HepG2 (cell line): ENCODE measurements at regions not wholly inside any gene's neighbourhood (a gene's known extent, or its start where the extent isn't known, plus 50 kb on each side); places are given as distances from the start of the nearest gene placed in this dataset.
"Not testable (repeated sequence)": the region's sequence is repeated elsewhere in the genome, so short reads cannot be mapped to it uniquely, and the experiment has no call there.

Experiments
- ATAC-seq: fragments of 200-7000 bp; cut with Tn5 transposase; 3 replicates; pipeline ENCODE4 v1.9.1; 2020; ENCODE audit warnings: mild to moderate bottlenecking, moderate library complexity
- BruUV-seq: library from RNA; stranded (reverse); fragments of 400-500 nt; replicated peaks from 2 replicates; lab custom pipeline; 2021; lab: Mats Ljungman, UMichigan
- CTCF ChIA-PET: fragments of 300-600 bp; formaldehyde crosslinking; extraction: SDS; loops from one replicate; lab custom pipeline; 2021; ENCODE audit warnings: low total read pairs, inconsistent platforms, low intra/inter-chr PET ratio; lab: Yijun Ruan, JAX
- POLR2A ChIA-PET: fragments of 350-600 bp; sonication (Branson Sonifier 250); formaldehyde crosslinking; loops from one replicate; lab custom pipeline; 2020; ENCODE audit warnings: antibody characterized with exemption, inconsistent platforms; lab: Yijun Ruan, JAX
- DNase-seq: peaks from one replicate; pipeline ENCODE4 v3.0.0-alpha.2; 2015; ENCODE audit warnings: low spot score
- FAIRE-seq: peaks from 3 replicates; lab custom pipeline; 2011; peaks lifted over from hg19 to GRCh38; lab: Jason Lieb, UNC
- H2AFZ ChIP-seq: one replicate; pipeline ENCODE4 v1.6.1; 2011; ENCODE audit warnings: low read length, inconsistent platforms
- H3K27ac ChIP-seq: fragments of 300-600 bp; 3 replicates; pipeline ENCODE4 v1.8.0; 2011; ENCODE audit warnings: mixed run types, mild to moderate bottlenecking, mixed read lengths, low read length, inconsistent platforms; ENCODE audit not compliant: insufficient read depth; ENCODE audit errors: extremely low read length
- H3K27me3 ChIP-seq, 2 experiments: fragments of 200-600 bp in 1 of 2; 2 replicates in 1 of 2; 3 replicates in 1 of 2; pipeline versions ENCODE4 v1.6.0 to v1.8.0; 2011; ENCODE audit warnings: low read length in 2 of 2, mild to moderate bottlenecking in 2 of 2, moderate library complexity in 2 of 2, inconsistent platforms in 1 of 2; ENCODE audit not compliant: insufficient read depth in 2 of 2, control insufficient read depth in 1 of 2
- H3K36me3 ChIP-seq, 2 experiments: fragments of 200-600 bp in 1 of 2; replicated peaks in 1 of 2; 2 replicates in 1 of 2; 3 replicates in 1 of 2; pipeline versions ENCODE4 v1.5.1 to v1.8.0; 2011; ENCODE audit warnings: low read length in 2 of 2, inconsistent platforms in 1 of 2; ENCODE audit not compliant: insufficient read depth in 2 of 2, control insufficient read depth in 1 of 2
- H3K4me1 ChIP-seq: 2 replicates; pipeline ENCODE4 v1.5.1; 2012; ENCODE audit warnings: low read length, inconsistent platforms; ENCODE audit not compliant: insufficient read depth
- H3K4me2 ChIP-seq: 2 replicates; pipeline ENCODE4 v1.6.0; 2011; ENCODE audit warnings: low read depth, low read length, inconsistent platforms
- H3K4me3 ChIP-seq, 3 experiments: fragments of 200-600 bp in 1 of 3; sonication (generic), shearing (Covaris generic) in 1 of 3; replicated peaks in 1 of 3; 2 replicates each; pipeline ENCODE4 v1.5.1; 2011 to 2016; ENCODE audit warnings: low read length in 3 of 3, inconsistent platforms in 2 of 3, low read depth in 2 of 3, mild to moderate bottlenecking in 2 of 3, control low read depth in 1 of 3, mixed read lengths in 1 of 3; ENCODE audit not compliant: insufficient read depth in 1 of 3
- H3K79me2 ChIP-seq: one replicate; pipeline ENCODE4 v1.6.1; 2011; ENCODE audit warnings: low read length, inconsistent platforms; ENCODE audit not compliant: insufficient read depth
- H3K9ac ChIP-seq: 2 replicates; pipeline ENCODE4 v1.6.0; 2011; ENCODE audit warnings: mild to moderate bottlenecking, low read depth, low read length, inconsistent platforms; ENCODE audit not compliant: insufficient read depth
- H3K9me3 ChIP-seq: 2 replicates; pipeline ENCODE4 v1.5.1; 2012; ENCODE audit warnings: mild to moderate bottlenecking, low read length
- H4K20me1 ChIP-seq: 2 replicates; pipeline ENCODE4 v1.6.0; 2011; ENCODE audit warnings: inconsistent platforms, mild to moderate bottlenecking, low read length, moderate library complexity; ENCODE audit not compliant: insufficient read depth
- BORCS8-MEF2B ChIP-seq: sonication (generic); formaldehyde crosslinking; IDR thresholded peaks from 2 replicates; pipeline ENCODE4 v1.8.0; 2022; ENCODE audit warnings: mild to moderate bottlenecking, missing genetic modification reagents
- GPN1 ChIP-seq: sonication (generic); formaldehyde crosslinking; IDR thresholded peaks from 2 replicates; pipeline ENCODE4 v1.5.1; 2020; ENCODE audit warnings: missing genetic modification reagents, borderline replicate concordance
- HNRNPK ChIP-seq: fragments of 200-400 bp; formaldehyde crosslinking; IDR thresholded peaks from 2 replicates; pipeline ENCODE4 v1.6.1; 2018; ENCODE audit warnings: low read length, low read depth, moderate library complexity, mild to moderate bottlenecking; ENCODE audit not compliant: poor library complexity, severe bottlenecking
- HNRNPUL1 ChIP-seq: fragments of 200-400 bp; formaldehyde crosslinking; IDR thresholded peaks from 2 replicates; pipeline ENCODE4 v1.6.1; 2017; ENCODE audit warnings: low read depth, mild to moderate bottlenecking, low read length, moderate library complexity
- IRF1 ChIP-seq: sonication (generic); formaldehyde crosslinking; IDR thresholded peaks from 2 replicates; pipeline ENCODE4 v1.4.0; 2020; ENCODE audit warnings: low read depth, mild to moderate bottlenecking, missing genetic modification reagents
- JUN ChIP-seq: sonication (generic); formaldehyde crosslinking; IDR thresholded peaks from 2 replicates; pipeline ENCODE4 v1.4.0; 2020; ENCODE audit warnings: mild to moderate bottlenecking, missing genetic modification reagents
- NCOA1 ChIP-seq: sonication (generic); formaldehyde crosslinking; IDR thresholded peaks from 2 replicates; pipeline ENCODE4 v1.9.0; 2021; ENCODE audit warnings: missing genetic modification reagents
- NR2F6 ChIP-seq, 2 experiments: IDR thresholded peaks; 2 replicates each; pipeline ENCODE4 v1.6.1; 2016; ENCODE audit warnings: antibody characterized with exemption in 1 of 2, mild to moderate bottlenecking in 1 of 2
- TEAD2 ChIP-seq: sonication (generic); formaldehyde crosslinking; IDR thresholded peaks from 2 replicates; pipeline ENCODE4 v1.9.0; 2021; ENCODE audit warnings: missing genetic modification reagents
- XRCC5 ChIP-seq: fragments of 200-400 bp; formaldehyde crosslinking; optimal IDR thresholded peaks from 2 replicates; pipeline ENCODE3; 2017; ENCODE audit warnings: mild to moderate bottlenecking, low read length
- ZBTB37 ChIP-seq: sonication (generic); formaldehyde crosslinking; IDR thresholded peaks from 2 replicates; pipeline ENCODE4 v1.4.0; 2020; ENCODE audit warnings: mild to moderate bottlenecking, missing genetic modification reagents
- ZSCAN22 ChIP-seq: sonication (generic); formaldehyde crosslinking; IDR thresholded peaks from 2 replicates; pipeline ENCODE4 v1.4.0; 2020; ENCODE audit warnings: mild to moderate bottlenecking, missing genetic modification reagents
- WGBS: methylation state at CpG from one replicate; pipeline ENCODE4 v1.1.6; 2017; ENCODE audit warnings: low lambda C conversion rate; 5-methylcytosine and 5-hydroxymethylcytosine counted together
- in situ Hi-C: cut with HindIII; loops from 2 replicates; pipeline ENCODE4 v1.10.0; 2017; ENCODE audit warnings: low pct_unique_long_range_greater_than_20kb; ENCODE audit not compliant: extremely low pct_ligation_motif_present
- intact Hi-C: fragments of 100-400 bp; cut with micrococcal nuclease; formaldehyde crosslinking; loops from one replicate; pipeline ENCODE4 v1.10.0; 2022; ENCODE audit not compliant: unreplicated experiment
- TF ChIP-seq, protein P1 (sequence below): IDR thresholded peaks from 2 replicates; pipeline ENCODE4 v1.6.1; 2016; ENCODE audit warnings: low read depth, borderline replicate concordance
- TF ChIP-seq, protein P2 (sequence below): sonication (generic); formaldehyde crosslinking; IDR thresholded peaks from 2 replicates; pipeline ENCODE4 v1.5.1; 2020; ENCODE audit warnings: missing genetic modification reagents, mild to moderate bottlenecking, borderline replicate concordance

DNA sequence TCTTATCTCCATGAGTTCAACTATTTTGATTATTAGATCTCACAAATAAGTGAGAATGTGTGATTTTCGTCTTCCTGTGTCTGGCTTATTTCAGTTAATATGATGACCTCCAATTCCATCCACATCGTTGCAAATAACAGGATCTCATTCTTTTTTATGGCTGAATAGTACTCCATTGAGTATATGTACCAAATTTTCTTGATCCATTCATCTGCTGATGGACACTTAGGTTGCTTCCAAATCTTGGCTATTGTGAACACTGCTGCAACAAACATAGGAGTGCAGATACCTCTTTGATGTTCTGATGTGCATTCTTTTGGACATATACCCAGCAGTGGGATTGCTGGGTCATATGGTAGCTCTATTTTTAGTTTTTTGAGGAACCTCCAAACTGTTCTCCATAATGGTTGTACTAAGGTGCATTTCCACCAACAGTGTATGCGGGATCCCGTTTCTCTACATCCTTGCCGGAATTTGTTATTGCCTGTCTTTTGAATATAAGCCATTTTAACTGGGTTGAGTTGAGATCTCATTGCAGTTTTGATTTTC lies 187.9 kb downstream of the BCAS1 start:
- TF ChIP-seq HNRNPK, result peak; percentile 4
- FAIRE-seq, H3K4me2 ChIP-seq, H3K27ac ChIP-seq, H3K79me2 ChIP-seq, ATAC-seq, intact Hi-C loops, H3K9ac ChIP-seq, H3K4me3 ChIP-seq, DNase-seq, in situ Hi-C loops, H4K20me1 ChIP-seq, H3K9me3 ChIP-seq, BruUV-seq, H3K36me3 ChIP-seq, CTCF ChIA-PET, H2AFZ ChIP-seq, H3K27me3 ChIP-seq: not testable (repeated sequence)
- POLR2A ChIA-PET, result interaction anchor here (1.1 to 1.5 kb wide), 2 partner anchors 109 to 205 kb away, joined by 3 to 6 read pairs; no protein-coding TSS in a partner anchor
- WGBS, result 42% methylated on average over 5 of the region's 5 CpGs
- H3K4me1 ChIP-seq, result peaks cover 66% of the 10 kb centered on the region

DNA sequence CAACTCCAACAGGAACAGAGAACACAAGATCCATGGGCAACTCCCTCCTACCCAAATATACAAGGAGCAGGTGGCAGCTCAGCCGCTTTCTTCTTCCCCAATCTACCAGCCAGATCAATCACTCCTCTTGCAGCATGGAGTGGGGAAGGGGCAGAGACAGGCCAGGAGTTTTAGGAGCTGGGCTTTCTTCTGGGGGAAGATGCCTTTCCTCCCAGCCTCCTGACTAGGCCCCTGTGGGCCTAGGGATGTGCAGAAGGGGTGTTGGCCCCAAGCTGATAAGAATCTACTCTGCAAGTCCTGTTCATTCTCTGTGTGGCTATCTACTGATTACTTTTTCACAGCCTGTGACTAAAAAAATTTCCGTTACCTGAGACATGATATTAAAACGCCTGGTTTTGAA lies 189.0 kb downstream of the BCAS1 start:
- POLR2A ChIA-PET, result interaction anchor here (0.7 to 3.4 kb wide), 8 partner anchors 15 to 288 kb away, joined by 3 to 15 read pairs (median 4); partner anchors contain the start of gene ZNF217
- Histone ChIP-seq H4K20me1 (no peaks in the 10 kb centered on the region), H2AFZ (no peak overlapping the region), H3K4me1 (peaks cover 75% of the 10 kb centered on the region), H3K9ac (no peak overlapping the region), H3K27me3 (no peaks in the 10 kb centered on the region), H3K79me2 (no peaks in the 10 kb centered on the region), H3K27ac (no peak overlapping the region), H3K36me3 (no peaks in the 10 kb centered on the region), H3K4me3 (no peak overlapping the region), H3K9me3 (no peaks in the 10 kb centered on the region), H3K4me2 (peak overlapping the region; percentile 53)
- DNase-seq (no peak), ATAC-seq (0 out of 3 replicates have a peak, but pooled peaks have one; percentile 8), FAIRE-seq (no peak)
- BruUV-seq, result no TSS peak
- in situ Hi-C loops, result no loop called here
- 23% methylated on average over 3 of the region's 3 CpGs for WGBS
- intact Hi-C loops, result no loop called here
- CTCF ChIA-PET, result no interaction called here
- 0 out of 2 replicates have a peak, but pooled peaks have one; percentile 25 for TF ChIP-seq BORCS8-MEF2B
- TF ChIP-seq, protein P1, sequence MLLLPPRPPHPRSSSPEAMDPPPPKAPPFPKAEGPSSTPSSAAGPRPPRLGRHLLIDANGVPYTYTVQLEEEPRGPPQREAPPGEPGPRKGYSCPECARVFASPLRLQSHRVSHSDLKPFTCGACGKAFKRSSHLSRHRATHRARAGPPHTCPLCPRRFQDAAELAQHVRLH (CRISPR knock-in tag), result no peak
- TF ChIP-seq XRCC5, result peak; percentile 24
- no peak for TF ChIP-seq NR2F6 (IDR thresholded peaks at IDR 0.05)
- TF ChIP-seq NR2F6 (CRISPR knock-in tag; IDR thresholded peaks at IDR 0.05), result no peak
- no peak for TF ChIP-seq TEAD2 (CRISPR knock-in tag)
- TF ChIP-seq, protein P2, sequence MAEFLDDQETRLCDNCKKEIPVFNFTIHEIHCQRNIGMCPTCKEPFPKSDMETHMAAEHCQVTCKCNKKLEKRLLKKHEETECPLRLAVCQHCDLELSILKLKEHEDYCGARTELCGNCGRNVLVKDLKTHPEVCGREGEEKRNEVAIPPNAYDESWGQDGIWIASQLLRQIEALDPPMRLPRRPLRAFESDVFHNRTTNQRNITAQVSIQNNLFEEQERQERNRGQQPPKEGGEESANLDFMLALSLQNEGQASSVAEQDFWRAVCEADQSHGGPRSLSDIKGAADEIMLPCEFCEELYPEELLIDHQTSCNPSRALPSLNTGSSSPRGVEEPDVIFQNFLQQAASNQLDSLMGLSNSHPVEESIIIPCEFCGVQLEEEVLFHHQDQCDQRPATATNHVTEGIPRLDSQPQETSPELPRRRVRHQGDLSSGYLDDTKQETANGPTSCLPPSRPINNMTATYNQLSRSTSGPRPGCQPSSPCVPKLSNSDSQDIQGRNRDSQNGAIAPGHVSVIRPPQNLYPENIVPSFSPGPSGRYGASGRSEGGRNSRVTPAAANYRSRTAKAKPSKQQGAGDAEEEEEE (CRISPR knock-in tag), result no peak
- no peak for TF ChIP-seq GPN1 (CRISPR knock-in tag)
- TF ChIP-seq ZBTB37, result 0 out of 2 replicates have a peak, but pooled peaks have one; percentile 8
- TF ChIP-seq ZSCAN22 (CRISPR knock-in tag), result no peak
- no peak for TF ChIP-seq HNRNPUL1
- TF ChIP-seq IRF1, result no peak
- no peak for TF ChIP-seq NCOA1 (CRISPR knock-in tag)
- TF ChIP-seq JUN (CRISPR knock-in tag), result no peak
